ENCODE measurements at regions not wholly inside any gene's neighbourhood (a gene's known extent, or its start where the extent isn't known, plus 50 kb on each side); places are given as distances from the start of the nearest gene placed in this dataset.
"Not testable (repeated sequence)": the region's sequence is repeated elsewhere in the genome, so short reads cannot be mapped to it uniquely, and the experiment has no call there.

- DNase-seq: no peak
These were observed 115.8 kb downstream of the SYT10 start for GRCh38 chr12:33323823-33324222.

GRCh38 chr12:33322519-33322918, 117.1 kb downstream of the SYT10 start:
- no peak for DNase-seq

- DNase-seq: no peak
These were observed 121.9 kb downstream of the SYT10 start for GRCh38 chr12:33317746-33318145.

- no peak for DNase-seq
These were observed 125.4 kb downstream of the SYT10 start for GRCh38 chr12:33314223-33314622.

- DNase-seq: no peak
These were observed 126.1 kb downstream of the SYT10 start for GRCh38 chr12:33313476-33313875.

GRCh38 chr12:33310471-33310870, 129.1 kb downstream of the SYT10 start:
- DNase-seq: no peak

GRCh38 chr12:33304176-33304575, 135.4 kb downstream of the SYT10 start:
- no peak for DNase-seq

- DNase-seq: no peak
These were observed 143.1 kb downstream of the SYT10 start for GRCh38 chr12:33296529-33296928.

GRCh38 chr12:33290703-33291102, 148.9 kb downstream of the SYT10 start:
- no peak for DNase-seq

GRCh38 chr12:33283054-33283453, 156.6 kb downstream of the SYT10 start:
- DNase-seq: no peak

- DNase-seq: no peak
These were observed 162.2 kb downstream of the SYT10 start for GRCh38 chr12:33277376-33277775.

GRCh38 chr12:33267641-33268040, 172.0 kb downstream of the SYT10 start:
- no peak for DNase-seq

- no peak for DNase-seq
These were observed 173.7 kb downstream of the SYT10 start for GRCh38 chr12:33265900-33266299.

- DNase-seq: no peak
These were observed 174.4 kb downstream of the SYT10 start for GRCh38 chr12:33265033-33265731.

GRCh38 chr12:33253178-33253577, 186.4 kb downstream of the SYT10 start:
- DNase-seq: no peak

GRCh38 chr12:33251548-33251947, 188.1 kb downstream of the SYT10 start:
- DNase-seq: no peak

GRCh38 chr12:33248364-33248763, 191.3 kb downstream of the SYT10 start:
- no peak for DNase-seq

GRCh38 chr12:33247625-33248024, 192.0 kb downstream of the SYT10 start:
- no peak for DNase-seq

- no peak for DNase-seq
These were observed 194.2 kb downstream of the SYT10 start for GRCh38 chr12:33245434-33245833.

GRCh38 chr12:33226671-33227070, 212.9 kb downstream of the SYT10 start:
- no peak for DNase-seq

- DNase-seq: no peak
These were observed 215.7 kb downstream of the SYT10 start for GRCh38 chr12:33223956-33224355.

GRCh38 chr12:33222357-33222756, 217.3 kb downstream of the SYT10 start:
- DNase-seq: no peak

- DNase-seq: no peak
These were observed 233.6 kb downstream of the SYT10 start for GRCh38 chr12:33205981-33206380.

GRCh38 chr12:33194389-33194788, 245.2 kb downstream of the SYT10 start:
- not testable (repeated sequence) for DNase-seq

GRCh38 chr12:33192226-33192625, 247.4 kb downstream of the SYT10 start:
- no peak for DNase-seq

Measured in hematopoietic multipotent progenitor cell treated with erythropoietin and hydrocortisone succinate and interleukin-3 and kit ligand, for 4 days (in vitro differentiated cells).